Activated CD4-positive, alpha-beta T cell treated with anti-CD3 and anti-CD28 coated beads, Interleukin-2, amount 50 U/mL, for 1 hour (primary cell): ENCODE measurements at regions not wholly inside any gene's neighbourhood (a gene's known extent, or its start where the extent isn't known, plus 50 kb on each side); places are given as distances from the start of the nearest gene placed in this dataset.

ENCODE experiments used
- DNase-seq: peaks from one replicate; pipeline ENCODE4 v3.0.0-alpha.2; 2020

DNA sequence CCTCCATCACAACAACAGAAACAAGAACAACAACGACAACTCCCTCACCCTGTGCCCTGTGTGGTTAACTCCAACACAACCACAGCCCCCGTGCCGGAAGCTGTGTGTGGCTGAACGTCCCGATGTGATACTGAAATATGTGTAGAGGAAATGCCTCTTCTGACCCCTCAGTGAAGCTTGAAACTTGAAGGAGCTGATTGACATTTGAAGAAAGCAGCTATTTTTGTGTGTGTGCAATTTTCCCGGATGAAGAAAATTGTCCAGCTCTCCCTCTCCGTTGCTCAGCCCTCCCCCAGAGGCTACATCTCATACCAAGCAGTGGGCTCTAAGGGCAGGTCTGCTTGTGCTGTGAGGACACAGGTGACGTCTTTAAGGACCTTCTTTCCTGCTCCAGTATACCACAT, 173.8 kb downstream of the ICOS start:
- DNase-seq = peak; percentile 35

DNA sequence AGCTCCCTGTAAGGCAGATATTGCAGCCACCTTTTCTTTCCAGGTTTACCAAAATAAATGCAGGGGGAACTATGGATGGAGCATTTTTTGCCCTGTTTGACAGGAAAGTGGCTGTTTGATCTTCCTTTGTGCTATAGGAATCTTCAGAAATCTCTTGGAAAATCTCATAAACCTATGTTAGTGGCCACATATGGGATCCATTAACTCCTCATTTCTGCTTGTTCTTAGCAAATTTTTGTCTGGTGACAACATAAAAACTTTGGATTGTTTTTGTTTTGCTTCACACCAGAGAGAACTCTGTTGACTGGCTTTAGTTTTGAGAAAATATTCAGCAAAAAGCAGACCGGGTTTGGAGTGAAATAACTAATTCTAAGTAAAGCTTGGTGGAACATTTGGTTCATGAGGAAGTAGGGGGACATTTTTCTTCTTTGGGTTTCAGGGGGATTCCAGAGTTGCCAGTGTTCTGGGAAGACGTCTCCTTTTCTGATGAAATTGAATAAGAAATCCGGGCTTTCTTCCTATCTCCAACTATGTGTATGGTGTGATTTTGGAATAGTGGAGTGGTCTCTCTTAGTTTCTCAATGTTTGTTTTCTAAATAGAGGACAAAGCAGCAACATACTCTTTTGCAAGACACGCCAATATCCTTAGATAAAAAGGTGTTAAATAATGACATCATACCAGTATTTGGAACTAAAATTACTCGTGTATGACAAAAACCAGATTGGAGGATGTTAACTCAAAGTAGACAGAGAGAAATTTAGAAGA, 174.4 kb downstream of the ICOS start:
- no peak for DNase-seq

DNA sequence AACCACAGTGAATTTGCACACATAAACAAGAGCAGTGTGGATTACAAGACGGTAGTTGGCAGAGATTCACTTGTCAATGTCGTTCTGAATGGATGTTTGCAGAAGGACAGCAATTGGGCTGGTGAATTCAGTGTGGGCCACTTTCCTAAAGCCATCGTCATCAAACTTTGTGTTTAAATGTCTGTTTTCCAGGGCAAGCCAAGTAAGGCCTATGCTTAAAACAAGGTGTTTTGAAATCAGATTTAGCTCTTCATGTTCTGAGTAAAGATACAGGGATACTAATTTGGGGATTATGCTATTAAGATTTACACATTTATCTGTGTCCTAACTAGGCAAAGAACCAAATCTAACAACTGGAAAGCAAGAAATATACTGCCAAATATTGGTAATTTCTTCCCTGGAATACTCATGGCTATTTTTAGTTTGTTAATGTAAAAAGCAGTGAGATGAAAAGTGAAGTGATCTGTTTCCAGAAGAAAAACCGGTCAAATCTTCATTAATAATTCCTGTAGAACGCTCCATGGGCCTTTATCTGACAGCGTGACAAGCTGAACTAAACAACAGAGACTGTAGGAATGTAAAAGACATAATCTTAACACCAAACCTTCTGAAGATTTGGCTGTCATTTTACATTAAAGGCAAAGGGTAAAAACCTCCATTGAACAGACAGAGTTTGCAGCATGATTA, 175.7 kb downstream of the ICOS start:
- DNase-seq = no peak

DNA sequence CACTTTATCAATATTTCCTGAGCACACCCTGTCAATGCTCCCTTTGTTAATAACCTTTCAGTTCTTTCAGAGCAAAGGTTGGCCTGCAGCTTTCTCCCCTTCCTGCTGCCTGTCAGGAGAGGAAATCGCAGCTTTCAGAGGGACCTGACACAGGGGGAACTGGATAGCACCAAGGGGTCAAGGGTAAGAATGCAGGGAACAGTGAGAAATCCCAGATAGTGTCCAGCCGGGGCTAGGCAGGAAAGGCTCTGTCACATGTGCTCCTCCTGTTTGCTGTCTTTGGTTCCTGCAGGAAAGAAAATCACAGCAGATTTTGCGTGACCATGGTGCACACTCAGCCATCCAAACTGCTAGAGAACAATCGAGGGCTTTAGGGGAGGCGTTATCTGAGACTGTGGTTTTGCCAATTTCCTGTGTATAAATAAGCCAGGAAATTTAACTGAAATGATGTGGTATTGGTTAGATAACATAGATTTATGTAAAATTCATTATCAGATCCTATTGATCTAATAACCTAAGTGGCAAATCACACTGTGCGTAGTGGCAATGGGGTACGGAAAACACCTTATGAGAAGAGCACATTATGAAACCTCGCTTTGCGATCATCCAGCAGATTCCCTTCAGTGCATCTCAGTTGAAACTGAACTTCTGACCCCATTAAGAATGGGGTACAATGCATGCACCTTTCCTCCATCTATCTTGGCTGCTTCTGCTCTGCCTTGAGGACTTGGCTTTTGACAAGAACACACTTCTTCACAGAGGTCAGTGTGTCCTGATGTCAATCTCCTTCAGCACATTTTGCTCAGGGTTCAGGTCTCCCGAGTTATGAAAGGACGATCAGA, 178.0 kb downstream of the ICOS start:
- DNase-seq = no peak

GRCh38 chr2:204115137-204116056, 178.8 kb downstream of the ICOS start:
- no peak for DNase-seq

DNA sequence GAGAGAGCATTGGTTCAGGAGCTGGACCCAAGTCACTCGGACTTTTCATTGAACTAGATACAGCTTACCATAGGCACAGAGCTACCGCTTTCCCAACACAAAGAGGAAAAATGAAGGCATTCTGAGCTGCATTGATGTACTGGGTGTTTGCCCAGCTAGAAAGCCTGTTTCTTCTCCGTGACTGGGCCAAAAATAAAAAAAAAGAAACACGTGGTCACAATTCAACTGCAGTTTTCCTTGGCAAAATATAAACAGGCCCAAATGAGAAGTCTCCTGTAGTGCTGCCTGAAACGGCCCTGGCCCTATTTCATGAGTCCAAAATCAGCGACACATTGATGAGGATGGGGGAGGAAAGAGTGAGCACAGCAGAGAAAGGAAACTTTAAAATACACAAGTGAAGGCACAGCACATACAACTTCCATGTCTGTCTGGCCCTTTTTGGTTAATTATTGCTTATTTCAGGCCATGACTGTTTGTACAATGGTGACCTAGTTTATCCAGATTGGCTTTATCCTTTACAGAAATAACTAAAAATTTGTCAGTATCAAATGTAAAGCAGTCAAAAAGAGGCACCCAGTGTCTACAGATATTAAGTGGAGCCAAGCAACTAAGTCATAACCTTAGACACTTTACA, 179.7 kb downstream of the ICOS start:
- no peak for DNase-seq

- DNase-seq = no peak
Observed at GRCh38 chr2:204122425-204122824, 185.9 kb downstream of the ICOS start.

DNA sequence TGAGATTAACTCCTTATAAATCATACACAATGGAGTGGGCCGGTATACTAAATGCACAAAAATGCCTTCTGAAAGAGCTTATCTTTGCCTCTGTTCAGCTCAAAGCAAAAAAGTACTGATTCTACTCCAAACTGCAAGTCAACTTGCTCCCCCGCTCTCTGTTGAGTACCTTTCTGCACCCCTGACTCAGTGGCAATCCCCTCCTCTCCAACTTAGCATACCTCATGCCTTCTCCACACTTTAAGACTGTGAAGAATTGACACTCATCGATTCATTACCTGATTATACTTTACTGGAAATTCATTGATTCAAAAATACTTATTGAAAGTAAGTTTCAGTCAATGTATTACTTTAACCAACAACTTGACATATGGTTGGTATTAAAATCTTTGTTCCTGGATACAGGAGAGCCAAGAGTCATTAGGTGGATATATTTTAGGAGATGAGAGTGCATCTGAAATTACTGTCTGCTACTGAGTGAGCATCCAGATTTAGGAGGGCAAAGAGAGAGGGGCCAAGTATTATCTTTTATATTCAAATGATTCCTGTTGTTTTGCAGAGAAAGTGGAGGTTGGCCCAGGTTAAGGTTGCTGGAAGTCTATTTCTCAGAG, 187.7 kb downstream of the ICOS start:
- DNase-seq = no peak

- DNase-seq = no peak
Observed at GRCh38 chr2:204126705-204127104, 190.1 kb downstream of the ICOS start.

DNA sequence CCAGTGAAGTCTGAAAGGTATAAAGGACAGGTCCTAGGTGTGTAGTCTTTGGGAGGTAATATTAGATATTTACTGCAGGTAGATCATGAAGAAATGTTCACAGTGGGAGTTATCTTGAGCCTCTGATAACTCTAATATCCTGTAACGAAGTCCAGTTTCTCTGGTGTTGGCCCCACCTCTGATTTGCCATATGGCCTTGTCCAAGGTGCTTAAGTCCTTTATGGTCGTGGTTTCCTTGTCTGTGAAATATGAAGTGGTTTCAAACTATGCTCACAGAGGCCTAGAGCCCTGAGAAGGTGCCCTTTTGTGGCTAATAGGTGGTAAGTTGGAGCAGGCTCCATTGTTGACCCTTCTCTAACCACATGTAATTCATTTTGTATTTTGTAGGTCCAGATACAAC, 190.7 kb downstream of the ICOS start:
- no peak for DNase-seq

GRCh38 chr2:204129591-204130294, 193.2 kb downstream of the ICOS start:
- DNase-seq = no peak

- DNase-seq = no peak
Observed at GRCh38 chr2:204131621-204132020, 195.1 kb downstream of the ICOS start.

- no peak for DNase-seq
Observed at GRCh38 chr2:204133476-204133875, 196.9 kb downstream of the ICOS start.

- DNase-seq = no peak
Observed at GRCh38 chr2:204134421-204134820, 197.9 kb downstream of the ICOS start.

GRCh38 chr2:204135752-204136151, 199.2 kb downstream of the ICOS start:
- DNase-seq = no peak

GRCh38 chr2:204138206-204138605, 201.6 kb downstream of the ICOS start:
- DNase-seq = no peak

GRCh38 chr2:204140246-204140645, 203.7 kb downstream of the ICOS start:
- no peak for DNase-seq

DNA sequence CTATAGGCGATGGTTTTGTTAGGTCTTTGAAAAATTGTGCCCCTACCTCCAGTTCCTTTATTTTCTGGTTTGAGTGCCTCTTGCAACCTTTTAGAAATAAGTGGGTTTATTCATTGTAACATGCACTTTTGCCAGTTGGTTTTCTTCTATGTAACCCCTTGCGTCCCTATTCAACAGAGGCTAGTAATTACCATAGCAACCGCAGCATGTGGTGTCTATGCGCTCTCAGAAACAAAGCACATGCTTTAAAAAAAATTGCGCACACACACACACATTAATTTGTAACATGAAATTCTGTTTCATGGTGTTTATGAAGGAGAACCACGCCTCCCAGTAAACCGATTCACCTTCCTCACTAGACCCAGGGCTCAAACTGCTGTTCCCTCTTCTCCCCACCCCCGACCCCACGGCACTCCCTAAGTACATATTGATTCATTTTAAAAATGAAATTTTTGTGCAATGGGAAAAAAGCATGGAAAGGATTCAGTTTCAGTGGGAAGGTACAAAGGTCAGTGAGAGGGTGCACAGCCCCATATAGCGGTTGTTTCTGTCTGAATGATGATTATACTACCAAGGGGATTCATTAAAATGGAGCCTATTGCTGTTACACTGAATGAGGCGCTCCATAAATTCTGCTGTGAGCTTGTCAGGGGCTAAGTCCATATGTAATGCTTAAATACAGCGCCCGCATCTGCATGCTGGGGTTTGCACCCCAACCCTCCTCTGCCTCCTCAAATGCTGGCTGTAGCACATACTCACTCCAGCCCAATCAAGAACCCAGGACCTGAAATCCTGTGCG, 206.9 kb downstream of the ICOS start:
- no peak for DNase-seq

DNA sequence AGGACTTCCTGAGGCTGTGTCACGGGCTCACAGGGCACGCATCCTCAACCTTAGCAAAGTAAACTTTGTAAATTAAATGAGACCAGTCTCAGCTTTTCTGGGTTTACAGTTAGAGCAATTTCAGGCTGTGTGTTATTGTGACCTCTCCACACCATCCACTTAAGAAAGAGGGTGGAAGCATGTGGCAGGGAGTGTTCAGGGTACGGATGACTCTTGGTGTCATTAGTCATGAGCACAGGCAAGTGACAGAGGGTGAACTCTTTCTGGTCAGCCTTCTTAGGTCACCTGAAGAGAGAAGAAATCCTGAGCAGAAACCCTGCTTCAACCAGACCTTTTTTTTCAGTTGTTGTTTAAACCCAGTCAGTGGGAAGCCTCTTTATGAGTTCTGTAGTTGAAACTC, 207.9 kb downstream of the ICOS start:
- no peak for DNase-seq

DNA sequence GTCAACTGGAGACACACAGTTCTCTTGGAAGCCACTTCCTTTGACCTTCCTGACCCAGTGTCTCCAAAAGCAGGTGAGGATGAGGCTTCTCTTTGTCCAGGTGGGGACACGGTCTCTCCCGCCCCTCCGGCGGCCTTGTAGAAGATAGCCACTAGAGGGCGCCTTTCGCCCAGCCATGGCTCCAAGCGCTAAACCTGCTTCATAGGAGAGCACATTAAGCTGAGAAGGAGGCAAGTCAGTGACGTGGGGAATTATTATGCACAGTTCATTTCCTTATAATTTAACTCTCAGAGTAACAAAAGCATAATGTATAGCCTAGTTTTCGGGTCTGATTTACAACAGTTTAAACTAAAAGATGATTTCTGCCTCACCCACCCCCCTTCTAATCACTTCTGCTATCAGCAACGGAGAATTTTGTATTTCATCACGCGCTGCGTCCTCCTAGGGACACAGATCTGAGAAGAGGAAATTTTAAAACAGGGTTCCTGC, 208.7 kb downstream of the ICOS start:
- peak; percentile 74 for DNase-seq
